HepG2 (cell line): ENCODE measurements at regions not wholly inside any gene's neighbourhood (a gene's known extent, or its start where the extent isn't known, plus 50 kb on each side); places are given as distances from the start of the nearest gene placed in this dataset.

Experiments
- CBX5 ChIP-seq: sonication (generic); formaldehyde crosslinking; IDR thresholded peaks from 2 replicates; pipeline ENCODE4 v1.4.0; 2020; ENCODE audit warnings: missing genetic modification reagents, borderline replicate concordance
- CREB1 ChIP-seq, 2 experiments: fragments of 450-650 bp in 1 of 2; IDR thresholded peaks; 2 replicates each; pipeline ENCODE4 v1.6.1; 2016 to 2017; ENCODE audit warnings: control low read depth in 1 of 2, mild to moderate bottlenecking in 1 of 2, missing compliant biosample characterization in 1 of 2, missing genetic modification characterization in 1 of 2
- FOXM1 ChIP-seq: sonication (generic); formaldehyde crosslinking; IDR thresholded peaks from 2 replicates; pipeline ENCODE4 v1.5.0; 2020; ENCODE audit warnings: missing genetic modification reagents
- HNRNPLL ChIP-seq: fragments of 200-400 bp; formaldehyde crosslinking; IDR thresholded peaks from 2 replicates; pipeline ENCODE4 v1.6.1; 2017; ENCODE audit warnings: mild to moderate bottlenecking, low read depth, low read length; ENCODE audit not compliant: poor library complexity, severe bottlenecking
- MBD4 ChIP-seq: IDR thresholded peaks from 2 replicates; pipeline ENCODE4 v1.6.1; 2012; ENCODE audit warnings: low read length, inconsistent platforms, borderline replicate concordance
- MYNN ChIP-seq: sonication (generic); formaldehyde crosslinking; IDR thresholded peaks from 2 replicates; pipeline ENCODE4 v1.4.0; 2020; ENCODE audit warnings: mild to moderate bottlenecking, low read depth, missing genetic modification reagents
- NR2C2 ChIP-seq: sonication (generic); formaldehyde crosslinking; IDR thresholded peaks from 2 replicates; pipeline ENCODE4 v1.4.0; 2020; ENCODE audit warnings: missing genetic modification reagents, mild to moderate bottlenecking, moderate library complexity, borderline replicate concordance
- POLR2A ChIP-seq, 2 experiments: IDR thresholded peaks; 2 replicates each; pipeline ENCODE4 v1.6.1; 2011; ENCODE audit warnings: low read depth in 2 of 2, low read length in 2 of 2, mild to moderate bottlenecking in 1 of 2, moderate library complexity in 1 of 2; ENCODE audit not compliant: insufficient read depth in 1 of 2
- RBAK ChIP-seq: sonication (generic); formaldehyde crosslinking; IDR thresholded peaks from 2 replicates; pipeline ENCODE4 v1.5.1; 2020; ENCODE audit warnings: mild to moderate bottlenecking, missing genetic modification reagents
- RFX1 ChIP-seq: fragments of 450-650 bp; IDR thresholded peaks from 2 replicates; pipeline ENCODE4 v1.6.1; 2017
- SALL2 ChIP-seq: sonication (generic); formaldehyde crosslinking; IDR thresholded peaks from 2 replicates; pipeline ENCODE4 v1.8.1; 2023; ENCODE audit warnings: mild to moderate bottlenecking, missing genetic modification reagents, inconsistent platforms
- TAF1 ChIP-seq: sonication (generic); formaldehyde crosslinking; IDR thresholded peaks from 2 replicates; pipeline ENCODE4 v1.4.0; 2020; ENCODE audit warnings: missing genetic modification reagents
- ZC3H4 ChIP-seq: sonication (generic); formaldehyde crosslinking; IDR thresholded peaks from 2 replicates; pipeline ENCODE4 v1.4.0; 2020; ENCODE audit warnings: missing genetic modification reagents, borderline replicate concordance
- TF ChIP-seq, protein P1 (sequence below): sonication (generic); formaldehyde crosslinking; IDR thresholded peaks from 2 replicates; pipeline ENCODE4 v1.5.0; 2020; ENCODE audit warnings: mild to moderate bottlenecking, missing genetic modification reagents, moderate library complexity

DNA sequence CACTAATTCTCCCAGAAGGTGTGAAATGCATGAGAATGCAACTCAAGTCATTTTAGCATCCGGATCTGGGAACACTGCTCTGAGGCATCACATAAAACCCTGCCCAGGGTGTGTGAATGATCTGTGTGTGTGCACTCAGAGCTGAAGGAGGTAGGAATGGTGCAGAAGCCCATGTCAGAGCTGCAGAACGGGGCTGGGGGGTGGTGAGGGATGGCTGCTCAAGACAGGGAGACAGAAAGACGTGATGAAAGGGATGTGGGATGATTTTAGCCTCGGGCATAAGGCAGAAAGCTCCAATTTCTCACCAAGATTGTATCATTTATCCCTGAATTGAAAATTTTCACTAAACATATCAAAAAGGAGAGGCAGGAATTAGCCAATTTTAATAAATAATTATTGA, 369.1 kb downstream of the EIPR1 start:
- TF ChIP-seq POLR2A (IDR thresholded peaks at IDR 0.05; ENCODE audit: insufficient read depth in 1 of 2, low read depth in 2 of 2, low read length in 2 of 2) = no peak
- TF ChIP-seq MBD4 = no peak
- TF ChIP-seq RBAK (CRISPR knock-in tag) = no peak
- no peak for TF ChIP-seq FOXM1 (CRISPR knock-in tag)
- no peak for TF ChIP-seq RFX1
- no peak for TF ChIP-seq NR2C2 (CRISPR knock-in tag)
- no peak for TF ChIP-seq CBX5 (CRISPR knock-in tag)
- no peak for TF ChIP-seq TAF1 (CRISPR knock-in tag)
- no peak for TF ChIP-seq ZC3H4
- TF ChIP-seq SALL2 (CRISPR knock-in tag) = no peak
- TF ChIP-seq, protein P1, sequence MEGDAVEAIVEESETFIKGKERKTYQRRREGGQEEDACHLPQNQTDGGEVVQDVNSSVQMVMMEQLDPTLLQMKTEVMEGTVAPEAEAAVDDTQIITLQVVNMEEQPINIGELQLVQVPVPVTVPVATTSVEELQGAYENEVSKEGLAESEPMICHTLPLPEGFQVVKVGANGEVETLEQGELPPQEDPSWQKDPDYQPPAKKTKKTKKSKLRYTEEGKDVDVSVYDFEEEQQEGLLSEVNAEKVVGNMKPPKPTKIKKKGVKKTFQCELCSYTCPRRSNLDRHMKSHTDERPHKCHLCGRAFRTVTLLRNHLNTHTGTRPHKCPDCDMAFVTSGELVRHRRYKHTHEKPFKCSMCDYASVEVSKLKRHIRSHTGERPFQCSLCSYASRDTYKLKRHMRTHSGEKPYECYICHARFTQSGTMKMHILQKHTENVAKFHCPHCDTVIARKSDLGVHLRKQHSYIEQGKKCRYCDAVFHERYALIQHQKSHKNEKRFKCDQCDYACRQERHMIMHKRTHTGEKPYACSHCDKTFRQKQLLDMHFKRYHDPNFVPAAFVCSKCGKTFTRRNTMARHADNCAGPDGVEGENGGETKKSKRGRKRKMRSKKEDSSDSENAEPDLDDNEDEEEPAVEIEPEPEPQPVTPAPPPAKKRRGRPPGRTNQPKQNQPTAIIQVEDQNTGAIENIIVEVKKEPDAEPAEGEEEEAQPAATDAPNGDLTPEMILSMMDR = no peak
- TF ChIP-seq HNRNPLL = no peak
- no peak for TF ChIP-seq CREB1 (IDR thresholded peaks at IDR 0.05)
- TF ChIP-seq CREB1 (CRISPR knock-in tag; IDR thresholded peaks at IDR 0.05) = no peak
- TF ChIP-seq MYNN = no peak
